CD14-positive monocyte (primary cell): ENCODE measurements at regions not wholly inside any gene's neighbourhood (a gene's known extent, or its start where the extent isn't known, plus 50 kb on each side); places are given as distances from the start of the nearest gene placed in this dataset.

ENCODE experiments used
- DNase-seq, 3 donors: peaks; one replicate each; pipeline ENCODE4 v3.0.0-alpha.2; 2011 to 2022
- H2AFZ ChIP-seq: 2 replicates; pipeline ENCODE4 v1.6.0; 2012; ENCODE audit warnings: mild to moderate bottlenecking, low read depth, low read length, inconsistent platforms; ENCODE audit not compliant: insufficient read depth, poor library complexity, severe bottlenecking
- H3K27ac ChIP-seq, 2 donors: 1 replicate in 1 of 2; 2 replicates in 1 of 2; pipeline ENCODE4 v1.5.1; 2012 to 2013; ENCODE audit warnings: low read length in 2 of 2, control low read depth in 1 of 2, inconsistent platforms in 1 of 2, low read depth in 1 of 2, mild to moderate bottlenecking in 1 of 2
- H3K27me3 ChIP-seq, 2 donors: one replicate each; pipeline versions ENCODE4 v1.6.0 to v1.6.1; 2011 to 2013; ENCODE audit warnings: low read length in 2 of 2; ENCODE audit not compliant: control insufficient read depth in 2 of 2, insufficient read depth in 2 of 2
- H3K36me3 ChIP-seq, 2 donors: replicated peaks in 1 of 2; 1 replicate in 1 of 2; 2 replicates in 1 of 2; pipeline versions ENCODE4 v1.5.1 to v1.6.1; 2012 to 2013; ENCODE audit warnings: low read length in 2 of 2, control low read depth in 1 of 2, inconsistent platforms in 1 of 2, mild to moderate bottlenecking in 1 of 2; ENCODE audit not compliant: insufficient read depth in 2 of 2, control insufficient read depth in 1 of 2
- H3K4me1 ChIP-seq, 2 donors: 1 replicate in 1 of 2; 2 replicates in 1 of 2; pipeline versions ENCODE4 v1.5.1 to v1.6.1; 2012 to 2013; ENCODE audit warnings: low read length in 2 of 2, control low read depth in 1 of 2, inconsistent platforms in 1 of 2, mild to moderate bottlenecking in 1 of 2, moderate library complexity in 1 of 2; ENCODE audit not compliant: insufficient read depth in 2 of 2, control insufficient read depth in 1 of 2
- H3K4me2 ChIP-seq: replicated peaks from 2 replicates; pipeline ENCODE3; 2012; ENCODE audit warnings: low read length, moderate library complexity, mild to moderate bottlenecking; ENCODE audit not compliant: poor library complexity, severe bottlenecking; ENCODE audit errors: extremely low read depth
- H3K4me3 ChIP-seq, 3 experiments: fragments of 200-600 bp in 1 of 3; sonication (generic) in 1 of 3; replicated peaks in 1 of 3; 1 replicate in 2 of 3; 2 replicates in 1 of 3; pipeline ENCODE4 v1.5.1; 2011 to 2013; ENCODE audit warnings: low read length in 3 of 3, mild to moderate bottlenecking in 3 of 3, control low read depth in 2 of 3, low read depth in 2 of 3, inconsistent platforms in 1 of 3, moderate library complexity in 1 of 3
- H3K79me2 ChIP-seq: 2 replicates; pipeline ENCODE4 v1.6.0; 2012; ENCODE audit warnings: mild to moderate bottlenecking, control low read depth, inconsistent platforms, low read length, moderate library complexity; ENCODE audit not compliant: insufficient read depth
- H3K9ac ChIP-seq: 2 replicates; pipeline ENCODE4 v1.6.0; 2017; ENCODE audit warnings: low read length, mild to moderate bottlenecking; ENCODE audit not compliant: insufficient read depth, poor library complexity, severe bottlenecking
- H3K9me3 ChIP-seq, 2 donors: replicated peaks in 1 of 2; 1 replicate in 1 of 2; 2 replicates in 1 of 2; pipeline versions ENCODE4 v1.5.1 to v1.6.1; 2012 to 2013; ENCODE audit warnings: low read length in 2 of 2, control low read depth in 1 of 2; ENCODE audit not compliant: control insufficient read depth in 1 of 2, insufficient read depth in 1 of 2
- H4K20me1 ChIP-seq: 2 replicates; pipeline ENCODE4 v1.6.0; 2012; ENCODE audit warnings: mild to moderate bottlenecking, low read length, control low read depth, moderate library complexity; ENCODE audit not compliant: insufficient read depth
- H3K27ac Mint-ChIP-seq, 7 donors: one replicate each; pipeline ENCODE4 v1.8.0; 2020; ENCODE audit warnings: mild to moderate bottlenecking in 7 of 7, mixed read lengths in 7 of 7, moderate library complexity in 6 of 7, inconsistent platforms in 2 of 7
- H3K27me3 Mint-ChIP-seq, 3 donors: one replicate each; pipeline ENCODE4 v1.8.0; 2021 to 2022; ENCODE audit warnings: low read depth in 3 of 3, mild to moderate bottlenecking in 3 of 3, mixed read lengths in 3 of 3, moderate library complexity in 3 of 3, inconsistent platforms in 1 of 3
- H3K36me3 Mint-ChIP-seq, 2 donors: one replicate each; pipeline ENCODE4 v1.8.0; 2020; ENCODE audit warnings: mixed read lengths in 2 of 2, inconsistent platforms in 1 of 2, mild to moderate bottlenecking in 1 of 2
- H3K4me1 Mint-ChIP-seq: one replicate; pipeline ENCODE4 v1.8.0; 2020; ENCODE audit warnings: mild to moderate bottlenecking, mixed read lengths
- H3K4me3 Mint-ChIP-seq, 2 donors: one replicate each; pipeline ENCODE4 v1.8.0; 2020; ENCODE audit warnings: mild to moderate bottlenecking in 2 of 2, mixed read lengths in 2 of 2, moderate library complexity in 1 of 2
- H3K9me3 Mint-ChIP-seq, 7 donors: one replicate each; pipeline ENCODE4 v1.8.0; 2020 to 2022; ENCODE audit warnings: mixed read lengths in 7 of 7, mild to moderate bottlenecking in 6 of 7, moderate library complexity in 6 of 7, inconsistent platforms in 2 of 7
- CTCF ChIP-seq: fragments of 200-600 bp; IDR thresholded peaks from one replicate; pipeline ENCODE4 v1.8.0; 2022; ENCODE audit warnings: antibody characterized with exemption, mild to moderate bottlenecking
- WGBS: methylation state at CpG from one replicate; pipeline ENCODE4 v1.1.5; 2013; ENCODE audit warnings: missing lambda C conversion rate; ENCODE audit not compliant: insufficient coverage; 5-methylcytosine and 5-hydroxymethylcytosine counted together
- intact Hi-C, 2 donors: fragments of 100-400 bp; cut with micrococcal nuclease; formaldehyde crosslinking; loops; one replicate each; pipeline versions ENCODE4 v1.15.0 to v1.15.1; 2023

- Histone ChIP-seq H3K79me2 (no peaks in the 10 kb centered on the region), H3K4me1 (no peaks in the 10 kb centered on the region), H3K36me3 (no peaks in the 10 kb centered on the region), H2AFZ (no peak overlapping the region), H3K27ac (no peak overlapping the region), H4K20me1 (no peaks in the 10 kb centered on the region), H3K9me3 (peaks cover 10 to 22% of the 10 kb centered on the region in 2 donors), H3K9ac (no peak overlapping the region), H3K4me3 (no peak overlapping the region), H3K4me2 (no peak overlapping the region), H3K27me3 (no peaks in the 10 kb centered on the region)
- peaks cover 0 to 27% (median 14%) of the 10 kb centered on the region in 7 donors for H3K9me3 Mint-ChIP-seq
- H3K4me3 Mint-ChIP-seq: no peak overlapping the region
- no peak overlapping the region for H3K27ac Mint-ChIP-seq
- no peak for DNase-seq
- intact Hi-C loops: no loop called here
- no peak for TF ChIP-seq CTCF
- WGBS: 31% methylated on average over 2 of the region's 5 CpGs
- H3K27me3 Mint-ChIP-seq: peaks cover 9 to 12% (median 11%) of the 10 kb centered on the region in 3 donors
- no peaks in the 10 kb centered on the region for H3K36me3 Mint-ChIP-seq
- H3K4me1 Mint-ChIP-seq: no peaks in the 10 kb centered on the region
These were observed 1045.1 kb downstream of the TBC1D22A start for GRCh38 chr22:47807506-47807905.

GRCh38 chr22:47806894-47807293 lies 1044.4 kb downstream of the TBC1D22A start:
- H3K36me3 Mint-ChIP-seq: no peaks in the 10 kb centered on the region
- H3K4me3 ChIP-seq: no peak overlapping the region
- H3K9ac ChIP-seq: no peak overlapping the region
- no peak overlapping the region for H2AFZ ChIP-seq
- H4K20me1 ChIP-seq: no peaks in the 10 kb centered on the region
- no peaks in the 10 kb centered on the region for H3K4me1 ChIP-seq
- no peak overlapping the region for H3K27ac Mint-ChIP-seq
- WGBS: 85% methylated on average over 5 of the region's 8 CpGs
- H3K4me1 Mint-ChIP-seq: no peaks in the 10 kb centered on the region
- H3K79me2 ChIP-seq: no peaks in the 10 kb centered on the region
- H3K4me2 ChIP-seq: no peak overlapping the region
- no peak for TF ChIP-seq CTCF
- no peaks in the 10 kb centered on the region for H3K27me3 ChIP-seq
- H3K9me3 ChIP-seq: peaks cover 10 to 22% of the 10 kb centered on the region in 2 donors
- no peak for DNase-seq
- peaks cover 9 to 15% (median 11%) of the 10 kb centered on the region in 3 donors for H3K27me3 Mint-ChIP-seq
- intact Hi-C loops: no loop called here
- H3K4me3 Mint-ChIP-seq: no peak overlapping the region
- peaks cover 0 to 28% (median 14%) of the 10 kb centered on the region in 7 donors for H3K9me3 Mint-ChIP-seq
- H3K27ac ChIP-seq: no peak overlapping the region
- H3K36me3 ChIP-seq: no peaks in the 10 kb centered on the region
